DMS79 (cell line): ENCODE measurements at regions not wholly inside any gene's neighbourhood (a gene's known extent, or its start where the extent isn't known, plus 50 kb on each side); places are given as distances from the start of the nearest gene placed in this dataset.
"Not testable (repeated sequence)": the region's sequence is repeated elsewhere in the genome, so short reads cannot be mapped to it uniquely, and the experiment has no call there.

ENCODE experiments used
- DNase-seq: peaks from one replicate; lab custom pipeline; 2025; lab: John Stamatoyannopoulos, UW

GRCh38 chr5:166724284-166724683, 1567.2 kb upstream of the WWC1 start:
- DNase-seq, result no peak

GRCh38 chr5:166725593-166725992, 1565.9 kb upstream of the WWC1 start:
- no peak for DNase-seq

- DNase-seq, result no peak
Measured at GRCh38 chr5:166726406-166726805, 1565.0 kb upstream of the WWC1 start.

DNA sequence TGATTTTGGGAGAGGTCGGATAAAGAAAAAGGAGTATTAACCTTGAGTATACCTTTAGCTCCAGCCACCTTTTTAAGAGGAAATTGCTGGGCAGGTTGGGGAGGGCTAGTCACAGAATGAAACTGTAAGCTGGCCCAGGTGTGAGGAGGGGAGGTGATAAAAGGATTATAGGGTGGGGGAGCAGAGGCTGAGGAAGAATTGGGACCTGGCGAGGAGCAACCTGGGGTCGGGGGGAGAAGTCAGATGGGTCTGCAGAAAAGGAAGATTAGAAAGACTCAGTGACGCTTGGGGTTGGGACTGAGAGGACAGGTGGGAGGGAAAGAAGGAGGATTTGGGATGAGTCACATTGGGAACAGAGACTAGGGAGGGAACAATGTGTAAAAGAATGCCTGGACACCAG, 1548.5 kb upstream of the WWC1 start:
- not testable (repeated sequence) for DNase-seq

- no peak for DNase-seq
Measured at GRCh38 chr5:166746506-166746905, 1544.9 kb upstream of the WWC1 start.

DNA sequence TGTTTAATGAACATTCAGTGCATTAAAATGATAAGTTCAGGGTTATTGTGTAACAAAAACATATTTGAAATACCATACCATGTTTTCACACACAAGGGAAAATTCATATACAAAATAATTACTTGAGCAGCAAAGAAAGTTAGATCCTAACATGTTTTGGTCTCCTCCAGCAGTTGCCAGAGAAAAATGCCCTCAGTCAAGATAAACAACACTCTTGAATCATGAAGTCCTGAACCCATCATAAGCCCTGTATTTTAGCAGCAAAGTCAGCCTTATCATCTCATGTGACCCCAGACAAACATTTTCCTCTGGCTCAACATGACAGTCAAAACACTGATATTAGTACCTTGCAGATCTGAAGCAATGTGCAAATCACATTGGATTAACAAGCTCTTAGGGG, 1541.1 kb upstream of the WWC1 start:
- DNase-seq, result no peak

GRCh38 chr5:166758151-166758550, 1533.3 kb upstream of the WWC1 start:
- no peak for DNase-seq

DNA sequence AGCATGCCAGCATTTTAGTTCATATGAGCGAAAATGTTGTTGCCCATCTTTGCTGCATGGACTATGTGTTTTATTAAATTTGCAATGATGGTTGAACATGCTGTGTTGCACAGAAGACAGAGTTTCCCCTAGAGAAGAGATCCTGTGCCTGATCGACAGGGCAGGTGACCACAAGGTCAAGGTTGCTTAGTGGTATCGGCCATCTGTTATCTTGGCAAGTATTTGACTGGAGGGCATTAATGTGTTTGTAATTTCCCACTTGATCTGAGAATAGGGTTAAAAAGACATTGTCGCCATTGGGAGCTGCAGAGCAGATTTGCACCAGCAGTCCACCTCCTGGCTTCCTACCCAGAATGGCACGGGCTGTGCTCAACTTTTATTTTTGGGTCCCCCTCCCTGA, 1523.6 kb upstream of the WWC1 start:
- no peak for DNase-seq

- DNase-seq, result no peak
Measured at GRCh38 chr5:166768536-166768935, 1522.9 kb upstream of the WWC1 start.

GRCh38 chr5:166772770-166773169, 1518.7 kb upstream of the WWC1 start:
- no peak for DNase-seq

DNA sequence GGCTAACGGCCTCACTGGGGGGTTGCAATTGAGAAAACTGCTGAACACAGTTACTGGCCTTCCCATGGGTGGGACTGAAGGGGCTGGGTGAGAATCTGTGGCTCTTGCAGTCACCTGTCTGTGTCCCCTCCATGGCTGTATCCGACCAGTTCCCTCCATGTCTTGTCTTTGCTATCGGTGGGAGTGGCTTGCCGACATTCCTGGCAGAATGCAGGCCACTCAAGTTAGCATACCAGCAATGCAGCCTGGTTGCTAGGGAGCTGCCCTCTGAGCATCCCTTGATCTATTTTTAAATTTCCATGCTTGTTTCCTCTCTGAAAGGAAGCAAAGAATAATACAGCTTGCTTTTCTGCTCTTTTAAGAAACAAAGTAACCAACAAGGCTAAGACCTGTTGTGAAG, 1509.7 kb upstream of the WWC1 start:
- no peak for DNase-seq

DNA sequence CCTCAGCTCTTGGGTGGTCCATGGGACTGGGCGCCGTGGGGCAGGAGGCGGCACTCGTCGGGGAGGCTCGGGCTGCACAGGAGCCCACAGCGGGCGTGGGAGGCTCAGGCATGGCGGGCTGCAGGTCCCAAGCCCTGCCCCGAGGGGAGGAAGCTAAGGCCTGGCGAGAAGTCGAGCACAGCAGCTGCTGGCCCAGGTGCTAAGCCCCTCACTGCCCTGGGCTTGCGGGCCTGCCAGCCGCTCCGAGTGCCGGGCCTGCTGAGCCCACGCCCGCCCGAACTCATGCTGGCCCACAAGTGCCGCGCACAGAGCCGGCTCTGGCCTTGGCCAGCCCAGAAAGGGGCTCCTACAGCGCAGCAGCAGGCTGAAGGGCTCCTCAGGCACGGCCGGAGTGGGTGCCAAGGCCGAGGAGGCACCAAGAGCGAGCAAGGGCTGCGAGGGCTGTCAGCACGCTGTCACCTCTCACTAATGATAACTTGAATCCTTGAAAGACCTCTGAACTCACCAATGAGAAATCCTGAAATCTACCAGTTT, 1506.8 kb upstream of the WWC1 start:
- DNase-seq, result no peak

DNA sequence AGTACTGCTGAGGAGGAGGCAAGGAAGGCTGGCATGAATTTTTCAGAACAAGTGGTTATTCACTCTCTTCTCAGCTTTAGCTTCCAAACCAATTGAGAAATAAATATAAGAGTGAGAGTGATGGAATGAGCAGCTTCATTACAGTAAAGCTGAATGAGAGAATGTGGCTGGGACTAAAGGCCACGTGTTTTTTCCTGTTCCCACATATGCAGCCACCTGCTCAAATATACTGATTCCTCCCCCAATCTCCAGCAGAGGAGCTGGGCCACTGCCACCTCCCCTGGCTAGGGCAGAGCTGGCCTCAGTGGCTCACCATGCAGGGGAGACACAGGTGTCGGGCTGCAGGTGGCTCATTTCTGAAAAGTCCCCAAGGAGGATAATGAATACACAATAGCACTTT, 1505.3 kb upstream of the WWC1 start:
- no peak for DNase-seq

DNA sequence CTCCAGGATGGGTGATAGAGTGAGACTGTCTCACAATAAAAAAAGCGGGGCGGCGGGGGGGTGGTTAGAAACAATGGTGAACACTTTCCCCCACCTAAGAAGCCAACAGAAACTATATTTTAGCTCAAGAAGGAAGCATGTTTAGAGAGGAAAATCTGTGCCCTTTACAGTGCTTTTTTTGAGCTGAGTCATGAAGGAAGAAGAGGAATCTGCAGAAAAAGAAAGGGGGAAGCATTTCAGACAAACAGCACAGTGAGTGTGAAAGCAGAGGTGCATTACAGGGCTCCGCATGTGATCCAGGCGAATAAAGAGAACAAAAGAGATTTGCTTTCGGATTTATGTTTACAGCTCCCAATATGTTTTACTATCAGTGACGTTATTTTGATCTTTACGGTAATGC, 1504.6 kb upstream of the WWC1 start:
- no peak for DNase-seq

- no peak for DNase-seq
Measured at GRCh38 chr5:166788050-166788449, 1503.4 kb upstream of the WWC1 start.

GRCh38 chr5:166795756-166796155, 1495.7 kb upstream of the WWC1 start:
- no peak for DNase-seq

- DNase-seq, result no peak
Measured at GRCh38 chr5:166803058-166803457, 1488.4 kb upstream of the WWC1 start.

GRCh38 chr5:166804223-166804622, 1487.2 kb upstream of the WWC1 start:
- not testable (repeated sequence) for DNase-seq

DNA sequence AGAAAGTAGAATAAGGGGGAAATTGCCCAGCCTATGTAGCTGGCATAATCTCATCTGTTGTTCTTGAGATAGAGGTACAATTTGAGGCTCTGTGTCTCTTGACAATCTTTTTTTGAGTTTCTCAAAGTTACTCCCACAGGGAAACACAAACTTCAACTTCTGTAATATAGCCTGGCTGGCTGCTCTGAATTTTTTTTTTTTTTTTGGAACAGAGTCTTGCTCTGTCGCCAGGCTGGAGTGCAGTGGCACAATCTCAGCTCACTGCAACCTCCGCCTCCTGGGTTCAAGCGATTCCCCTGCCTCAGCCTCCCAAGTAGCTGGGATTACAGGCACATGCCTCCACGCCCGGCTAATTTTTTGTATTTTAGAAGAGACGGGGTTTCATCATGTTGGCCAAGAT, 1486.8 kb upstream of the WWC1 start:
- not testable (repeated sequence) for DNase-seq

- DNase-seq, result not testable (repeated sequence)
Measured at GRCh38 chr5:166810093-166810658, 1481.3 kb upstream of the WWC1 start.

DNA sequence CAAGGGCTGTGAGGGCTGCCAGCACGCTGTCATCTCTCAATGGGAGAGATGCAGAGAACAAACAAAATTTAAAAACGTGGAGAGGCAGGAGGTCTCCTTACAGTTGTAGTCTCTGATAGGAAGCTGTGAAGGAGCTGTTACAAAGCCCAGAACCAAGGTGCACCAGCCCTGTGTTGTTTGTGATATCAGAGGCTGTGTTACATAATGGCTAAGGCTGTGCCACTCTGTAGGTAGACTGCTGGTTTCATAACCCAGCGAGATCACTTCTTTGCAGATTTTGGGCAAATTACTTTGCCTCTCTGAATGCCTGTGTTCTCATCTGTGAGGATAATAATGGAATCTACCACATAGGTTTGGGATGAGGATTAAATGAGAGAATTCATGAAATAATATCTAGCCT, 1480.7 kb upstream of the WWC1 start:
- no peak for DNase-seq

DNA sequence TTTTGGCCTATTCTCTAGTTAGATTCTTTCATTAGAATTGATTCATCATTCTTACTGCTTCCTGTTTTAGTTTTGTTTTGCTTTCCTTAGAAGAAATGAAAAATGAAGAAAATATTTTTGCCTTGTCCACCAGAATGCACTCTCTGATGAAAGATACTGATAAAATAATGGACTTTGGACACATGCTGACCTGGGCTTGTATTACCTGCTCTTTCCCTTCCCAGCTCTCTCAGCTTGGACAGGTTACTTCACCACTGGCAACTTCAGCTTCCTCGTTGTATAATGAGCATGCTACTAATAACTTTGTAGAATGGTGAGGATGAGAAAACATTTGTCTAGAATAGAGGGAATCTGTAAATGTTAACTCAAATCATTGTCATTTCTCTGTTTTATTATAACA, 1468.1 kb upstream of the WWC1 start:
- no peak for DNase-seq

DNA sequence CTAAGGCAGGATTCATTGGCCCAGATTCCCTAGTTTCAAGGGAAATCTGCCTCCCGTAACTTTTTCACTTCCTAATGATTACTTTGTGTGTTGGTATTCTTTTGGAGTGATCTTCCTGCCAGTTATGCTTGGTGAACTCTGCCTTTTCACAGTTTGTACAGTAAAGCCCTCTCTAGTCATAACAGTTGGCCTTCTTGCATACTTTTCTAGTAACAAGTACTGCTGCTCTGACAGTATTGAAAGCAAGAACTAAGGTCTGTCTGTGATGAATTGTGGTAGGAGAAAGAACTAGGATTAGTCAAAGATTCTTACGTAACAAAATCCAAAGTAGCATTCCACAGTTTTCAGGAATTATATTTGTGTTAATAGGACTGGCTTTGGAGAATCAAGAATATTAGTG, 1457.2 kb upstream of the WWC1 start:
- no peak for DNase-seq

- no peak for DNase-seq
Measured at GRCh38 chr5:166845044-166845443, 1446.4 kb upstream of the WWC1 start.

- no peak for DNase-seq
Measured at GRCh38 chr5:166856791-166857190, 1434.7 kb upstream of the WWC1 start.
